ENCODE measurements at regions not wholly inside any gene's neighbourhood (a gene's known extent, or its start where the extent isn't known, plus 50 kb on each side); places are given as distances from the start of the nearest gene placed in this dataset.
A peak's percentile ranks its signal among the peaks of the same experiment; 100 is the strongest.

DNA sequence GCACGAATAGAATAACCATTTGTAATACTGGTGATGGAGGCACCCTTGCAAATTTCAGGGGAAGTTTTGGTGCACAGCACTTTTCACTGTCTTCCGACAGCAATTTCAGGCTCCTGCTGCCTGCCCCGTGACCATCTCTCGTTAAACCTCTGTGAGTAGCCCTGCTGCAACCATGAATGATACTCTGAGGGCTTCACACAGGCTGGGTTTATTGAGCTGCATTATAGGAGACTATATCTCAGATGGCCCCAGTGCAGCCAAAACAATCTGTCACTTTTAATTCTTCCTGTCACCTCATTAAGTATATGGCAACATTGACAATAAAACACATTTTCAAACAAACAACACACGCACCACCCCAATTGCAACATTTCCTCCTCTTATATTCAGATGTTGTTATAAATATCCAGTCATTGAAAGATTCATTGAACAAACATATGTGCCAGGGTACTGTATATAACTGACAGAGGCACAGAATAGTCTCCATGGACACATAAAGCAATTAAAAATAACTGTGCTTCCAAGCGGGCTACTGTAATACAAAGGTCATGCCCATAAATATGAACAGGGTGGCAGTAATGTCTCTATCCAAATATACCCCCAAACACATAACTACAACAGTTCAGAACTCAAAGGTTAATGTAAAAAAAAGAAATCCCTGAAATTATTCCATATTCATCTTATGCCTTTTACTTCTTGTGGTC is 477.0 kb downstream of the GBA3 start:
- DNase-seq (ENCODE audit: low read depth in 2 of 2), result no peak

DNA sequence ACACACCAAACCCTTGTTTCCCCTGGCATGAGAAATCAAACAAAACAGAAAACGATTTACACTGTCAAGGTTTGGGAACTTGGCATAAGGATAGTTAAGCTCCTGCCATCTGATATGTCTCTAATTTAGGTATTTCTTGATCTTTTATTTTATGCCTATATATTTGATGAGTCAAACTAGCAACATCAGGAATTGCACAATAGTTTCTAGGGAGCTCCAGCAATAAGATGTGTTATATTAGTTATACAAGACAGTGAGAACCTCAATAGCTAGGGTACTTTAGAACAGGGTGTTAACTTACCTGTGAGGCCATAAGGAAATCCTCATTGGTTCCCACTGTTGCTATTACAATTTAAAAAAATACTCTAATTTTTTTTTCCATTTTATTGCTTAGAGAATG is 474.2 kb downstream of the GBA3 start:
- DNase-seq (ENCODE audit: low read depth in 2 of 2), result no peak

DNA sequence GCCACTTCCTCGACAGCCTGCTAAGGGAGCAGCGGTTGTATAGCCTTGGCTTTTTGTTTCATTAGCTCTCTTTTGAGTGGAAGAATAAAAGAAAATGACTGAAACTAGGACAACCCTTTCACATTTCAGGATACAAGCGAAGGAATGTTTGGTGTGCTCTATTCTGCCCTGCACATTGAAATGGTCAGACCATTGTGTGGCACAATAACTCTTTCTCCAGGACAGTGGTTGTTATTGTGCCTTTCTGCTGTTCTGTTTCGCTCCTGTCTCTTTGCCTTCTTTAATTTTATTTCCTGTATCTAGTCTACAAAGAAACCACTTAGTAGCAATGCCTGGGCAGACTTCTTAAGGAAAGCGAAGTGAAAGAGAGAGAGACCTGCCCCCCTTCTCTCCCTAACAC is 473.7 kb downstream of the GBA3 start:
- DNase-seq (ENCODE audit: low read depth in 2 of 2), result no peak

DNA sequence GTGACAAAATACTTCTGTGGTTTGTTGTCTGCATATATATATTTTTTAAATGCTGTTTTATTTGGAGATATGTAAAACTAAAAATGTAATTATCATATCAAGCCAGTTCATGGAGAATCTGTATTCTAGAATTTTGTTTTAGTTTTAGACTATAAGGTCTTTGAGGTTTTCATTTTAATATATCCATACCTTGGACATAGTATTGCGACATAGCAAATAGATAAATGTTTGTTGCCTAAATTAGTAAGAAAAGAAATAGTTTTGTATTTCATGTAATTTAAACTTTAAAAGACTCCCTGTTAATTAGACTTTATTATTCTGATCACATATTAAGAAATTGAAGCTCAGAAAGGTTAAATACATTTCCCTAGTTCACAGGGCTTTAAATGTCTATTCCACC is 472.9 kb downstream of the GBA3 start:
- no peak for DNase-seq (ENCODE audit: low read depth in 2 of 2)

DNA sequence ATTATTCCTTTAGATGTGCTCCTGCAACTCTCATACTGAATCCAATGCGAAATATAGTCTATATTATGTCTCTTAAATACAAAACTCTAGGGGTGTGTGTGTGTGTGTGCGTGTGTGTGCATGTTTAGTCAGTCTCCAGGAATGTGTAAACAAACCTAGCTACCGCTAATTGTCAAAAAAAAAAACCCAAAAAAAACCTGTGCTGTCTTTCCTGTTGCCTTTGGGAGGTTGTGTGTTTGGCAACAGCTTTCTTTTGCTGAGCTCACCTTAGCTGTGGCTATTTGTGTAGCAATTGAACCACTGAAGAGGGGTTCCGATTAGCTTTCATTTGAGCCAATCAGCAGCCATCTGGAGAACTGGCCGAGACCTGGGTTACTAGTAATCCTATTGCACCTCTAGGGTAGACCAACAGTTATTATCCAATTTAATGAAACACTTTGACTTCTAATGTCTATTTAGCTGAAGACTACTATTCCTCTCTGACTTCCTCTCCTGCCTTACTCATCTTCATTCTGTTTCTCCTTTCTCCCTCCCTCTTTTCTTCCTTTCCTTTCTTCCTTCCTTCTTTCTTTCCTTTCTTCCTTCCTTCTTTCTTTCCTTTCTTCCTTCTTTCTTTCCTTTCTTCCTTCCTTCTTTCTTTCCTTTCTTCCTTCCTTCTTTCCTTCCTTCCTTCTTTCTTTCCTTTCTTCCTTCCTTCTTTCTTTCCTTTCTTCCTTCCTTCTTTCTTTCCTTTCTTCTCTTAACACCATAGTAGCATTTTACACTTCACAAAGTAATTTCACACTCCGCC is 471.1 kb downstream of the GBA3 start:
- no peak for DNase-seq (ENCODE audit: low read depth in 2 of 2)

DNA sequence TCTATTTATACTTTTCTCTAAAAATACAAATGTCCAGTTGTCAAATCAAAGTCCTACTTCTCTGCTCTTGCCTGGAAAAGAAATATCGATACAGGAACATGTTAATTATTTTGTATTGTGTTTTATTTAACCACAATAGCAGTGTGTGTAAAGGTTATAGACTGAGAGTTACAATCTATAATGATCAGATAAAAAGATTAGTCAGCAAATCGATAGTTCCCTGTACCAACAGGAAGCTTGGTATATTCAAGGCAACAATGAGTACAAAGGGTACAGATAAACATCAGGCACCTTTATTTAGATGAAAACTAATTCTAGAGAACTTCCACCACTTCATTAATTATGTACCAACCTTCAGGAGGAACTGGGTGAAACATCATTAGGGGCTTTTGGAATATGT is 469.5 kb downstream of the GBA3 start:
- no peak for DNase-seq (ENCODE audit: low read depth in 2 of 2)

DNA sequence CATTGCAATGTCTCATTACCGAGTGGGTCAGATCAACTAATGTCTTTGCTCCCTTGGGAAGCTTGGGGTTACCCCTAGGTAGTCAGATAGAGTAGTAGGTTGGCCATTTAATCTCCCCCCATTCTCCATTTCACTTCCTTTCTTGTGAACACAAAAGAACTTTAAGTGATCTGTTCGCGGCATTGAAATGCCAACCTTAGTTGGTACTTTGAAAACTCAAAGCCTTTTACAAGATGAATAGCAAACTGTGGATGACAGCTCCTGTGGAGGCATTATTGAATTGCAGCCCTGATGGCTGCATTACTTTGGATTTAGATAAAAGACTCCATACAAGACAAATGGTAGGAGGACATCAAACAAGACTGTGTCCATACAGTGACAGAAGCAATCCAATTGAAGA is 469.1 kb downstream of the GBA3 start:
- no peak for DNase-seq (ENCODE audit: low read depth in 2 of 2)

DNA sequence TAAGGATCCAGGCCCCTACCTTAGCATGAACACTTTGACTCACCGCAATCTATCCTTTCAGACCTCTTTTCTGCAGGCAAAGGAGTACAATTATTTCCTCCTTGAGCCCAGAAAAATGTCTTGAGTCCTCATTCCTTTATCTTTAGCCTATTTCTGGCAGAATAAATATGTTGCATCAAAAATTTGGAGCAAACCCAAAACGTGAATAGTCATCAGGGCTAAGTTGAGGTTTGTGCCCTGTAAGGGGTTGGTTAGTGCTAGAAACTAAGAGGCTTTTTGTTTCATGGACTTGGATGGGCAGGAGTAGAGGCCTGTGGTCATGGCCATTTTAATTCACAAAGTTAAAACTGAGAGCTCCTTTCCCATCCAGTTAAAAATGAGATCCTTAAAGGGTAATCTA is 460.3 kb downstream of the GBA3 start:
- no peak for DNase-seq (ENCODE audit: low read depth in 2 of 2)

DNA sequence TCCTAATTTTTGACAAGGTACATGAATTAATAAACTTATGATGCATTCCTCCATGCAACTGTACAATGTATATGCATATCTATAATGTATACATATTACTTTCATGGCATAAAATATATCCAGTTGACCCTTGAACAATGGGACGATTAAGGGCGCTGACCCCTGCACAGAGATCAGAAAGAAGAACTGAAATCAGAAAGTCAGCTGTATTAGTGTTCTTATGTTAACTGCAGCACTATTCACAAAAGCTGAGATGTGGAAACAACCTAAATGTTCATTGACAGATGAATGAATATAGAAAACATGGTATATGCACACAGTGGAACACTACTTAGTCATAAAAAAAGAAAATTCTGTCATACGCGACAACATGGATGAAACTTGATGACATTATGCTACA is 457.1 kb downstream of the GBA3 start:
- DNase-seq (ENCODE audit: low read depth in 2 of 2), result no peak

DNA sequence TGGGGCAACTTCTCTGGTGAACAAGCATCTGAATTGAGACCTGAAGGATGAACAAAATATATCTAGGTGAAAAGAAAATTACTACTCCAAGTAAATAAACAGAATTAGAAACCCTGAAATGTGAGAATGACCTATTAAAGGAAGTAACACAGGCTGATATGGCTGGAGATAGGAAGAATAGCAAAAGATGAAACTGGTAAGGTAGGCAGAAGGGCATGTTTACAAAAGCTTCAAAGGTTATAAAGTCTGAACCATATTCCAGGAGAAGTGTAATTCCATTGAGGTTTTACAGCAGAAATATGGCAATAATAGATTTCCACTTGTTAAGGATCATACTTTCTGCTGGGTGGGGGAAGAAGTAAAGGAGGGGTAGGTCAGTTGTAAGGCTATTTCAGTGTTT is 452.0 kb downstream of the GBA3 start:
- DNase-seq (ENCODE audit: low read depth in 2 of 2), result no peak

DNA sequence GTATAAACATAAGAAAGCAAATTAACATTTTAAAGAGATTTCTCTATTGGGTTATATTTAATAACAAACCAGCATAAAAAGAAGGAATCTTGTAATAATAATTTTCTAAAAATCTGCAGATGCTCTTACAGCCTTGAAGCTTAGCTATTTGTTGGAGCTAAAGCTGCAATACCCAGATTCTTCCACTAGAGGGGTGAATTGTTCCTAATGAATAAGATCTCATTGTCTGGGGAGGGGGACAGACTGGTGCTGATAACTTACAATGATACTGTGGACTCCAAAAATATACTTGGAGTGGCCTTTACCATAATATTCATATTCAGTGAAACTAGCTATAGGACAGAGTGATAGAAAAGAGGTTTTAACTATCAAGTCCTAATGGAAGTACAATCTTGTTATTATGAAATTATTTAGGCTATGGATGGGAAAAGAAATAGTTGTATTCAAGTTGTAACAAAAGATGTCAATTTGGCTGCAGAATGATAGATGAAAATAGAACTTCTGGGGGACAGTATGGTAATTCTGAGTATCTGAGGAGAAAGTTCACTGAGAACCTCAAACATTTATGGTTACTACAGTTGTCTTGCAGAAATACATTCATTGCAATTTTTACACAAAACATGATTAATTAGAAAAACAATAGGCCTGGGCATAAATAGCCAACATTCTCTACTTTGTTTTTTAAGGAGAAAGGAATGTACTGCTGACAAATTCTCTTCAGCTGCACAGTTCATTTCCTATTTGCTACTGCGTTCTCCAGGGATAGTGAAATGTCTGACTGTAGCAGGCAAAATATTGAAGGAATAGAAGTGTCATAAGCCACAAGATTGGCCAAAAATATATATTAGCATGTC is 443.3 kb downstream of the GBA3 start:
- DNase-seq (ENCODE audit: low read depth in 2 of 2), result peak in 1 of 2 donors; percentile 2

DNA sequence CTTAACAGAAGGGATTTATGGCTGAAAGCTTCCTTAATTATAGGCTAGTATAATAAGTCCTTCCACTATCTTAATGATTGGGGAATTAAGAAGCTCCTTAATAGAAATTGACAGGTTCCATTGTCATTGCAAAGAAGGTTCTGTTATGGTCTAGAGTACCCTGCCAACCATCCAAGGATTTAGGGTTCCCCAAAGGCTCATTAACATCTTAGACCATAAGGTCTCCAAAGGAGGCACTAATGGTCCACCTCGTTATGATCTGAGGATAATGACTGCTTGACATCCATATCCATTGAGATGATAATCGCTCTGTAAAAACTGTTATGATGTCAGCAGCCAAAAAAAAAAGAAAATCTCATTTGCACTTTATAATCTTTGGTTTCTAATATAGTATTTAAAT is 441.6 kb downstream of the GBA3 start:
- DNase-seq (ENCODE audit: low read depth in 2 of 2), result no peak

DNA sequence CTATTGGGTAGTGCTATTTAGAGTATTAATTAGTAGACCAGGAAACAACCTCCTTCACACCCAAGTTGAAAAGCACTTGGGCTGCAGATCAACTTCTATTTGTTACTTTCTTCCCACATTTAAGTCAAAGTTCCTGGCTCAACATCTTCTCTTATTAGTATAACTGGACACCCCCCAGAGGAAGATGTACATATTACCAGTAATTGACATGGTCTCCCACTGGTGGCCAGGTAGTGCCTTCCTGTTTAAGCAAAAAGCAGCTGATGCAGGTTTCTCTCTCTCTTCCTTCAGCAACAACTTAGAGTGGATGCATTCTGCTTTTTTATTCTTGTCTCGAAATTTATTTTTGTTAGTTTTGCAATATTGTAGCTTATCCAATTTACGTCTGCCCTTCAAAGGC is 438.1 kb downstream of the GBA3 start:
- DNase-seq (ENCODE audit: low read depth in 2 of 2), result no peak

DNA sequence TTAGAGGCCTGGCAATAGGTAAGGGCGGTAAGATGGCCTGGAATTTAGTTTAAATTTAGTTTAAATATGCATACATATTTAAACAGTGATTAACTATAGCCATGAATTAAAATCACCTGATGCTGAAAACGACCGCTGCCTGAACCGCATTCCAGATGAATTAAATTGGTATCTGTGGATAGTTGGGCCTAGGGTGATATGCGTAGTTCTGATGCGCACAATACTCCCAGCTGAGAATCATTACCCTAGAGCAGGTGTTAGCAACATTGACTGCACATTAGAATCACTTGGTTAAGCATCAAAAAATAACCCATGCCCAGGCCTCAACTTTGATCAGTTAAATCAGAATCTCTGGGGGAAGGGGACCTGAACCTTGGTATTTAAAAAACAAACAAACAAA is 432.4 kb downstream of the GBA3 start:
- no peak for DNase-seq (ENCODE audit: low read depth in 2 of 2)

DNA sequence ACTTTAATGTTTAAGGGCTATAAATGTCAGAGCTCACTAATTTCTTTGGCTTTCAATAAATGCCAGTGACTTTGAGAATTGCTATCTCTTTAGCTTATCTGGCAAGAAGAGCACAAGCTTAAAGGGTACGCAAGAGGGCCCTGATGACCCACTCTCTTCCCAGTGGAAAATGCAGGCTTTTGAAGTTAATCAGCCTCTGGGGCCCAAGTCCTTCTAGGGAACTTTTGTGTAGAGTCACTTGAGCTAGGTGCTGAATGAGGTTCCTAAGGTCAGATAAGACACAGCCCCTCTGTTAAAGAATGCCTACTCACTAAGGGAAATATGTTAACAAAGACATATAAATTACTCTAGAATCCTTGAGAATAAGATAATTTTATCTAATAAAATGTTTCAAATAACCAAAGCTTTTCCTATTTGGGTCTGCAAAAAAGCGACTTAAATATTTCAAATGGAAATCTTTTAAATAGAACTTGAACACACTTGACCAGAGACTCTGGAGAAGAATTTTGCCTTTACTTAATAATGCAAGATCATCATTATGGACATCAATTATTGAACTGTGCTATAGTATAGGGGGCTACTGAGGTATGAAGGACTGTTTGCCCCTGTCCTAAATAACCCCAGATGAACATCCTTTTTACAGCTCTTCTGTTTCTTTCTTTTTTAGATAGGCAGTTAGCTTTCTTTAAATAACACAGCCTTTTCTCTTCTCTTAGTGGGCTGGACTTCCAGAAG is 430.1 kb downstream of the GBA3 start:
- no peak for DNase-seq (ENCODE audit: low read depth in 2 of 2)

DNA sequence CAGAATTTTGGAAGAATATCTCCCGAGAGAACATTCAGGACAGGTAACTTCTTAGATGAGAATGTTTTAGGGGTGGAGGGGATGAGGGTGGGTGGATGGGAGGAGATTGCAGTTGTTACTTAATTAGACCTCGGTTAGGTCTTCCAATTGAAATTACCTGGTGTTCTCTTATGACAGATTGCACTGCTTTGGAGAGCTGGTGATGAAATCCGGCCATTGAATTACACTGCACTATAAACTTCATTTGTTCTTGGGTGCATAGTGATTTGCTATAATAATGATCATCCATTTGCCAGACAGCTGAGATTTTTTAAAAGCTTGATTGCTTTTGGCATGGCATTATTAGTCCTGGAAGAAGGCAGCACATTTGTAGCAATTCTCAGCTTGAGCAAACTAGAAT is 427.6 kb downstream of the GBA3 start:
- no peak for DNase-seq (ENCODE audit: low read depth in 2 of 2)

DNA sequence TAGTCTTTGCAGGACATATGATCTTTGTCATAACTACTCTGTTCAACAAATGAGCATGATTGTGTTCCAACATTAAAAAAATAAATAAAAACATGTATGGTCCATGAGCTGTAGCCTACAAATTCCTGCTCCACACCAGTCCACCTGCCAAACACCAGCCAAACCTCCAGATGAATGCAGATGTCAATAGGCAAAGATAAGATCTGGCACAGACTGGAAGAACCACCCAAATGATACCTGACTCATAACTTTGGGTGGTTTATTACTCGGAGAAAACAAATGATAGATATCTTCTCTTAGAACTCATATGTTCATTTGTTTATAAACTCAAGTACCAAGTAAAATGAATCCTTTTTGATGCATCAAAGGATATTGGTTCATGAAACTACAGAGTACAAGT is 425.1 kb downstream of the GBA3 start:
- no peak for DNase-seq (ENCODE audit: low read depth in 2 of 2)

DNA sequence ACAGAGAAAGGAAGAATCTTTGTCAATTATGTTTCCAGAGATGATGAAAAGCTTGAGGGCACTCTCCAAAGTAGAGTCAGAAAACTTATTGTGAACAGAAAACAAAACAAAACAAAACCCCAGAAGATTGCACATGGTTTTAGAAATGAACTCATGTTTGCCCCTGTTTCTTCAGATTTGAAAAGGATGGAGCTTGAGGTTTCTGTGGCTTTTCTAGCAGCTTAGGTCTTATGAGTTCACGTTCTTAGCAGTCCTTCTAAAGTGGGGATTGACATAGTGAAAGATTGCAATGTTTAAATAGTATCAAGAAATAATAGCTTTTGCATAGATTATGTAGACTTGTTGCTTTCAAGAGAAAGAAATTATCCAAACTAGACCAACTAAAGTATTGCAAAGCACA is 421.8 kb downstream of the GBA3 start:
- DNase-seq (ENCODE audit: low read depth in 2 of 2), result no peak

DNA sequence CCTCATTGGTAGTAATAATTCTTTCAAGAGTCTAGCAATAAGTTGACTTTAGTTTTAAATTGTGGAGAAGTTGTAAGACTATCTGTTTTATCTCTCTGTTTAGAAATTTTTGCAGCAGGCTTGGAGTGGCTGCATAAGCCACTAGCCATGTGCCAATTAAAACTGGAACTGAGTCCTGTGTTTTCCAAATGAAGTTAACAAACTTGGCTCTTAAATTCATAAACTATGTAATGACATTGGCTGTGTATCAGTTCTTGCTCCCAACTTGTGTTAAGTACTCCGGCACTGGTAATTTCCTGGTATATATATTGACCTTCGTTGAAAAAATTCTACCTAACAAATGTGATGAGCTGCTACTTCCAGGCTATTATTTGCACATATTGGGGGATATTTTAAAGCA is 420.4 kb downstream of the GBA3 start:
- no peak for DNase-seq (ENCODE audit: low read depth in 2 of 2)

DNA sequence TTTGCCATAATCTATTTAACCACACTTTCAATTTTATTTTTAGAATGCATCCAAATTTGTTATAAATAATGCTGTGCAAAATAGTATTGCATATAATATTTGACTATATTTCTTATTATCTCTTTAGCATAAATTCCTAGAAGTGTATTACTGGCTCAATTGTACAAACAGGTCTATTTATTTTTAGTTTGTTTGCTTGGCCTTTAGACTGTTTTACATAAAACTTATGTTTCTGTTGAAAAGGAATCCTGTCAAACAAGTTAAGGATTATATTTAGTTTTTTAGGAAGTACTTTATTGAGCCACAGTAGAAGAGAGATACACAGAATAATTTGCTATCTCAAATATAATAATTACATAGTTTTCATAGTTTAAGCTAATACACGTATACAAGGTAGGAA is 413.8 kb downstream of the GBA3 start:
- DNase-seq (ENCODE audit: low read depth in 2 of 2), result no peak

DNA sequence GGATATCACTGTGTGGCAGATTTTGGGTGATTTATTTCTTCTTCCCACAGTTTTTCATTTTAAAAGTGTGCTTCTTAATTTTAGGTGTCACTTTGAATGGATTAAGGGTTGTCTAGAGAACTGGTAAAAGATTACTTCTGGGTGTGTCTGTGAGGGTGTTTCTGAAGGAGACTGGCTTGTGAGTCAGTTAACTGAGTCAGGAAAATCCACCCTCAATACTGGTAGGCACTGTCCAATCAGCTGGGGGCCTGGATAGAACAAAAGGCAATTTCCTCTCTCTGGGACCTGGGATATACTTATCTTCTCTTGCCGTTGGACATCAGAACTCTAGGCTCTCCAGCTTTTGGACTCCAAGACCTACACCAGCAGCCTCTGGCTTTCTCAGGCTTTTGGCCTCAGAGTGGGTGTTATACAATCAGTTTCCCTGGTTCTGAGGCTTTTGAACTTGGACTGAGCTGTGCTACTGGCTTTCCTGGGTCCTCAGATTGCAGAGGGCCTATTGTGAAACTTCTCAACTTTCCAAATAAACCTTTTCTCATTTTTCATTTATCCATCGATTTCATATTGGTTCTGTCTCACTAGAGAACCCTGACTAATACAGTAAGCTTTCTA is 413.1 kb downstream of the GBA3 start:
- DNase-seq (ENCODE audit: low read depth in 2 of 2), result no peak

DNA sequence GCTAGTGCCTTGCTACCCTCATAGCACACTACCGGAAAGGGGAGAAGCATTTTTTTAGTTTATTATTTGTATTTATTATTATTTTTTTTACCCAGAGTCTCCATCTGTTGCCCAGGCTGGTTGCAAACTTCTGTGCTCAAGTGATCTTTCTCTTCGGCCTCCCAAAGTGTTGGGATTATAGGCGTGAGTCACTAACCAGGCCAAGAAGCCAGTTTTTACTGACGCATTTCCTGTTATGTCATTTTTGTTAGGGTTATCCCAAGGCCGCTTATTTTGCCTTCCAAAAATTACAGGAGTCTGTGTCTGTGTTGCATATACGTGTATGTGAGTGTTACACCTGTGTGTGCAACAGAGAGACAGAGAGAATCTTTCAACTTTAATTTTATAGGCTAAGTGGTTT is 404.5 kb downstream of the GBA3 start:
- DNase-seq (ENCODE audit: low read depth in 2 of 2), result no peak

All from stimulated activated CD4-positive, alpha-beta T cell treated with anti-CD3 and anti-CD28 coated beads, Interleukin-1b, Interleukin-23, amount 100 ng/mL, for 4 hours (primary cell).